Daoy (cell line): ENCODE measurements at regions not wholly inside any gene's neighbourhood (a gene's known extent, or its start where the extent isn't known, plus 50 kb on each side); places are given as distances from the start of the nearest gene placed in this dataset.
A peak's percentile ranks its signal among the peaks of the same experiment; 100 is the strongest.

Experiments
- DNase-seq: peaks from one replicate; pipeline ENCODE4 v3.0.0-alpha.2; 2015; ENCODE audit warnings: low read depth

GRCh38 chr10:125340903-125341302 lies 180.5 kb upstream of the CTBP2 start:
- no peak for DNase-seq

- no peak for DNase-seq
Measured at GRCh38 chr10:125337510-125337909, 177.1 kb upstream of the CTBP2 start.

GRCh38 chr10:125334545-125334944 lies 174.2 kb upstream of the CTBP2 start:
- DNase-seq: no peak

- no peak for DNase-seq
Measured at GRCh38 chr10:125333769-125334168, 173.4 kb upstream of the CTBP2 start.

- DNase-seq: no peak
Measured at GRCh38 chr10:125333209-125333591, 172.8 kb upstream of the CTBP2 start.

- no peak for DNase-seq
Measured at GRCh38 chr10:125332548-125333208, 172.3 kb upstream of the CTBP2 start.

GRCh38 chr10:125331056-125331455 lies 170.7 kb upstream of the CTBP2 start:
- no peak for DNase-seq

GRCh38 chr10:125329056-125329455 lies 168.7 kb upstream of the CTBP2 start:
- no peak for DNase-seq

- DNase-seq: no peak
Measured at GRCh38 chr10:125325326-125325725, 165.0 kb upstream of the CTBP2 start.

GRCh38 chr10:125316436-125316835 lies 156.1 kb upstream of the CTBP2 start:
- DNase-seq: no peak

- no peak for DNase-seq
Measured at GRCh38 chr10:125300937-125301336, 140.6 kb upstream of the CTBP2 start.

GRCh38 chr10:125299461-125299860 lies 139.1 kb upstream of the CTBP2 start:
- no peak for DNase-seq

- DNase-seq: no peak
Measured at GRCh38 chr10:125296598-125296997, 136.2 kb upstream of the CTBP2 start.

- DNase-seq: no peak
Measured at GRCh38 chr10:125294109-125294508, 133.7 kb upstream of the CTBP2 start.

- DNase-seq: no peak
Measured at GRCh38 chr10:125291836-125292235, 131.5 kb upstream of the CTBP2 start.

GRCh38 chr10:125289461-125289860 lies 129.1 kb upstream of the CTBP2 start:
- no peak for DNase-seq

- peak; percentile 23 for DNase-seq
Measured at GRCh38 chr10:125284875-125285597, 124.7 kb upstream of the CTBP2 start.

- no peak for DNase-seq
Measured at GRCh38 chr10:125283836-125284614, 123.7 kb upstream of the CTBP2 start.

GRCh38 chr10:125283191-125283835 lies 123.0 kb upstream of the CTBP2 start:
- no peak for DNase-seq

GRCh38 chr10:125281091-125281490 lies 120.7 kb upstream of the CTBP2 start:
- DNase-seq: no peak

- DNase-seq: no peak
Measured at GRCh38 chr10:125276133-125276532, 115.8 kb upstream of the CTBP2 start.

- no peak for DNase-seq
Measured at GRCh38 chr10:125274961-125275360, 114.6 kb upstream of the CTBP2 start.
